NT2/D1 (cell line): ENCODE measurements at regions not wholly inside any gene's neighbourhood (a gene's known extent, or its start where the extent isn't known, plus 50 kb on each side); places are given as distances from the start of the nearest gene placed in this dataset.

Source experiments
- DNase-seq: peaks from one replicate; pipeline ENCODE4 v3.0.0-alpha.2; 2011; ENCODE audit warnings: low read depth, low spot score
- H3K27me3 ChIP-seq: 2 replicates; pipeline ENCODE4 v1.6.0; 2011; ENCODE audit warnings: mild to moderate bottlenecking; ENCODE audit not compliant: insufficient read length, insufficient read depth
- H3K36me3 ChIP-seq: 2 replicates; pipeline ENCODE4 v1.6.1; 2011; ENCODE audit warnings: mild to moderate bottlenecking, low read length, mixed read lengths; ENCODE audit not compliant: insufficient read depth, insufficient read length
- H3K4me1 ChIP-seq: 2 replicates; pipeline ENCODE4 v1.5.1; 2011; ENCODE audit not compliant: insufficient read depth, insufficient read length
- H3K4me3 ChIP-seq: 2 replicates; pipeline ENCODE4 v1.5.1; 2011; ENCODE audit warnings: low read depth; ENCODE audit not compliant: insufficient read length
- H3K9ac ChIP-seq: 2 replicates; pipeline ENCODE4 v1.6.0; 2011; ENCODE audit warnings: low read depth; ENCODE audit not compliant: insufficient read length
- H3K9me3 ChIP-seq: 2 replicates; pipeline ENCODE4 v1.5.1; 2011; ENCODE audit warnings: mild to moderate bottlenecking, low read length; ENCODE audit not compliant: insufficient read depth
- SUZ12 ChIP-seq: IDR thresholded peaks from 2 replicates; pipeline ENCODE4 v1.6.1; 2011; ENCODE audit not compliant: insufficient read length, insufficient read depth; ENCODE audit errors: extremely low read depth
- YY1 ChIP-seq: IDR thresholded peaks from 2 replicates; pipeline ENCODE4 v1.6.1; 2011; ENCODE audit not compliant: insufficient read length, insufficient read depth
- ZNF274 ChIP-seq: IDR thresholded peaks from 2 replicates; pipeline ENCODE4 v1.6.1; 2011; ENCODE audit warnings: mild to moderate bottlenecking, low read depth, low read length

DNA sequence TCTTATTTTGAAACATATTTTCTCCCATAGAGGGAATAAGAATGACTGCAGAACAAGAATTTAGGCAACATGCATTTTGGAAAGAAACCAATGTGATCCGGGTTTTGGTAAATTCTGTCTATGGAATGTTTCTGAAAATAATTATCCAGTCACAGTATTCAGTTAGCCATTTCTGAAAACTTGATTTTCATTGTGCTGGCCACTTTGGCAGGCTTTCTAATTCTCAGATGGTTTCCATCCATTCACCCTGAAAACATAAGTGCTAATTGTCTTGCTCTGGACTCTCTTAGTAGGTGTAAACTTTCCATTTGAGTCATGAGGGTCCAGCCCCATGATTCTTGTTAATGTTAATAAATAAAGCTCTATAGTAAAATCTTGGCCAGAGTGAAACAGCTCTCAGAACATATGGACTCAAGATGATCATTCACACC lies 176.5 kb downstream of the RBM43 start:
- Histone ChIP-seq H3K27me3 (no peaks in the 10 kb centered on the region), H3K36me3 (no peaks in the 10 kb centered on the region), H3K9ac (no peak overlapping the region), H3K4me3 (no peak overlapping the region), H3K4me1 (no peaks in the 10 kb centered on the region), H3K9me3 (no peaks in the 10 kb centered on the region)
- no peak for DNase-seq
- TF ChIP-seq ZNF274 (no peak), SUZ12 (no peak), YY1 (no peak)

DNA sequence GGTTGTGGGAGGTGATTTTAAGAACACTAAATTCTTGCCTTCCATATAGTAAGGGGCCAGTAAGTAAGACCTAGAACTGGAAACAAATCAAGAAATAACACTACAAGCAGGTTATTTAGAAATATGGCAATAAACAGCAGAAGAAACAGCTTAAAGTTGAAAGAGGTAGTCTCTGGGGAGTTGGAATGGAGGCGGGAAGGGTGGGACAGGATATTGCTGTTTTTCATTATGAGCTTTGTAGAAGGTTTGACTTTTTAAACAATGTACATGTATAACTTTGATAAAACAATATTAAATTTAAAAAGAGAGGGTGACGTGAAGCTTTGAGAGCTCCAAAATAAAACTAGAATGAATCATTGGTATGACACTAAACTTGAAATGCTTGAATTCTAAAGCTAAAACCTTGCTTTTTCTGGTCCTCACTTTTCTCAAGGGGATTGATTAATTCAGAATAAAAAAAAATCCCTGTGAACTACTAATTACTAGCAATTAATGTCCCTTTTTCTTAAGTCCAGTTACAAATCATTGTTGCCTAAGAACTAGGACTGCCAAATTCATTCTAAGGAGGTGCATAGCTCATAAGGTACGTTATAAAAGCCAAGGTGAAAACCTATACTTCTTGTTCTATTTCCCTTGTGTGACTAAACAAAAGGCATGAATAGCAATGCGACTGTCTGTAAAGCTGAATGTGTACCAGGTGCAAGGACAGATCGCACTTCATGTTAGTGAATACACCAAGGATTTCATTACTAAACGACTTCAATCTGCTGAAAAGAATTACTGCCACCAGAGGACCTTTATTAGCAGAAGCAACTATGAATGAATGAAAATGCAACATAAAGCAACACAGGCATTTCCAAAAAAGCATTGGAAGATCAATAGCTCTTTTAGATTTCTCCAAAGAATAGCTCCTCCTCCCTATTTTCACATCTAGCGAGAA lies 177.5 kb downstream of the RBM43 start:
- DNase-seq = no peak
- Histone ChIP-seq H3K27me3 (no peaks in the 10 kb centered on the region), H3K9ac (no peak overlapping the region), H3K9me3 (no peaks in the 10 kb centered on the region), H3K4me1 (no peaks in the 10 kb centered on the region), H3K4me3 (no peak overlapping the region), H3K36me3 (no peaks in the 10 kb centered on the region)
- TF ChIP-seq SUZ12 (no peak), ZNF274 (no peak), YY1 (no peak)

DNA sequence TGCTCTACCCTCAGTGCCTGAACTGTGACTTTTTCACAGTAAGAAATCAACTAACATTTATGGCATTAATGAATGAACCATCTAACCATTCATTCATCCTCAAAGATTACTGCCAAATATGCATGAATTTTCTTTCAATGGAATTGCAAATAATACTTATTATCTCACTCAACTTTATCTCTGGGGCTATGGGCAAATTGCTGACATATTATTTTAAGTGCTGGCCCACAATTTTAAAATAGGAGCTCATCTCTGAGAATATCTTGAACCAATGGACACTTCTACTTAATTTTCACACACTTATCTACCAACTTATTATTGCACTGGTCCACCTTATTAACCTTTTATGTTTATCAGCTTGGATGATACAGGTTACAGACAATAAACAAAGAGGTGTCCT lies 182.8 kb downstream of the RBM43 start:
- no peaks in the 10 kb centered on the region for H3K27me3 ChIP-seq
- no peaks in the 10 kb centered on the region for H3K9me3 ChIP-seq
- no peak for DNase-seq
- H3K4me3 ChIP-seq = no peak overlapping the region
- no peaks in the 10 kb centered on the region for H3K4me1 ChIP-seq
- TF ChIP-seq YY1 (no peak), ZNF274 (no peak), SUZ12 (no peak)
- no peak overlapping the region for H3K9ac ChIP-seq
- no peaks in the 10 kb centered on the region for H3K36me3 ChIP-seq

DNA sequence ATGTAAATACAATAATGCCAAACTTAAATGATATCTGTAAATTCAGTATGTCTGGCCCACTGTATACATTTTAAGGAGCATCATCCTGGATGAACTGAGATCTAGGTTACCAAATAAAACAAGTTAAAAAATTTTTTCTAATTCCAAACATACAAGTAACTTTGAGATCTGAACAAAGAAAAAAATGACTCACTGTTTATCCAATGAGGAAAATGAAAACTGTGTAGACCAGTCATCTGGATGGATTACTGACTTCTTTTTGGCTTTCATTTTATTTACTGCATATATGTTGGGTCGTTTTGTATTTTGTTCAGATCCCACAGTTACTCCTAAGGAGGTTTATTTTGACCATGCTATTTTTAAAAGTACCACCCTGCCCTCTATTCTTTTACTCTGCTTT lies 189.8 kb downstream of the RBM43 start:
- no peak overlapping the region for H3K4me3 ChIP-seq
- TF ChIP-seq ZNF274 (no peak), YY1 (no peak), SUZ12 (no peak)
- H3K9ac ChIP-seq = no peak overlapping the region
- no peaks in the 10 kb centered on the region for H3K9me3 ChIP-seq
- no peak for DNase-seq
- no peaks in the 10 kb centered on the region for H3K27me3 ChIP-seq
- no peaks in the 10 kb centered on the region for H3K36me3 ChIP-seq
- peaks cover 5% of the 10 kb centered on the region for H3K4me1 ChIP-seq

- Histone ChIP-seq H3K4me3 (no peak overlapping the region), H3K36me3 (no peaks in the 10 kb centered on the region), H3K9me3 (no peaks in the 10 kb centered on the region), H3K4me1 (peaks cover 5% of the 10 kb centered on the region), H3K27me3 (no peaks in the 10 kb centered on the region), H3K9ac (no peak overlapping the region)
- no peak for TF ChIP-seq YY1
- TF ChIP-seq SUZ12 = no peak
- TF ChIP-seq ZNF274 = no peak
- peak; percentile 56 for DNase-seq
Measured at GRCh38 chr2:151071382-151071781, 190.3 kb downstream of the RBM43 start.

- DNase-seq = peak; percentile 15
Measured at GRCh38 chr2:151070253-151070652, 191.4 kb downstream of the RBM43 start.

GRCh38 chr2:151067658-151068369 lies 193.8 kb downstream of the RBM43 start:
- H3K9ac ChIP-seq = no peak overlapping the region
- peaks cover 5% of the 10 kb centered on the region for H3K4me1 ChIP-seq
- H3K9me3 ChIP-seq = no peaks in the 10 kb centered on the region
- H3K36me3 ChIP-seq = no peaks in the 10 kb centered on the region
- no peak for TF ChIP-seq SUZ12
- no peak for TF ChIP-seq YY1
- TF ChIP-seq ZNF274 = no peak
- no peak overlapping the region for H3K4me3 ChIP-seq
- DNase-seq = no peak
- H3K27me3 ChIP-seq = no peaks in the 10 kb centered on the region

More at GRCh38 chr2:151070253-151070652, 191.4 kb downstream of the RBM43 start:
- Histone ChIP-seq H3K4me1 (peaks cover 5% of the 10 kb centered on the region), H3K9ac (no peak overlapping the region), H3K9me3 (no peaks in the 10 kb centered on the region), H3K4me3 (no peak overlapping the region), H3K36me3 (no peaks in the 10 kb centered on the region), H3K27me3 (no peaks in the 10 kb centered on the region)
- TF ChIP-seq SUZ12 (no peak), YY1 (no peak), ZNF274 (no peak)
